IgD-negative memory B cell (primary cell): ENCODE measurements at regions not wholly inside any gene's neighbourhood (a gene's known extent, or its start where the extent isn't known, plus 50 kb on each side); places are given as distances from the start of the nearest gene placed in this dataset.

Source experiments
- H3K27ac Mint-ChIP-seq, 3 donors: one replicate each; pipeline ENCODE4 v1.8.0; 2020 to 2022; ENCODE audit warnings: mild to moderate bottlenecking in 3 of 3, mixed read lengths in 3 of 3, moderate library complexity in 1 of 3
- H3K27me3 Mint-ChIP-seq: one replicate; pipeline ENCODE4 v1.8.0; 2021; ENCODE audit warnings: mixed read lengths
- H3K36me3 Mint-ChIP-seq: one replicate; pipeline ENCODE4 v1.8.0; 2020; ENCODE audit warnings: mild to moderate bottlenecking, mixed read lengths
- H3K4me1 Mint-ChIP-seq, 3 donors: one replicate each; pipeline ENCODE4 v1.8.0; 2020 to 2022; ENCODE audit warnings: mixed read lengths in 3 of 3, mild to moderate bottlenecking in 1 of 3
- H3K4me3 Mint-ChIP-seq, 4 donors: one replicate each; pipeline ENCODE4 v1.8.0; 2020 to 2022; ENCODE audit warnings: mild to moderate bottlenecking in 4 of 4, mixed read lengths in 4 of 4, moderate library complexity in 3 of 4
- H3K9me3 Mint-ChIP-seq, 3 donors: one replicate each; pipeline ENCODE4 v1.8.0; 2020 to 2021; ENCODE audit warnings: mixed read lengths in 3 of 3, mild to moderate bottlenecking in 1 of 3

DNA sequence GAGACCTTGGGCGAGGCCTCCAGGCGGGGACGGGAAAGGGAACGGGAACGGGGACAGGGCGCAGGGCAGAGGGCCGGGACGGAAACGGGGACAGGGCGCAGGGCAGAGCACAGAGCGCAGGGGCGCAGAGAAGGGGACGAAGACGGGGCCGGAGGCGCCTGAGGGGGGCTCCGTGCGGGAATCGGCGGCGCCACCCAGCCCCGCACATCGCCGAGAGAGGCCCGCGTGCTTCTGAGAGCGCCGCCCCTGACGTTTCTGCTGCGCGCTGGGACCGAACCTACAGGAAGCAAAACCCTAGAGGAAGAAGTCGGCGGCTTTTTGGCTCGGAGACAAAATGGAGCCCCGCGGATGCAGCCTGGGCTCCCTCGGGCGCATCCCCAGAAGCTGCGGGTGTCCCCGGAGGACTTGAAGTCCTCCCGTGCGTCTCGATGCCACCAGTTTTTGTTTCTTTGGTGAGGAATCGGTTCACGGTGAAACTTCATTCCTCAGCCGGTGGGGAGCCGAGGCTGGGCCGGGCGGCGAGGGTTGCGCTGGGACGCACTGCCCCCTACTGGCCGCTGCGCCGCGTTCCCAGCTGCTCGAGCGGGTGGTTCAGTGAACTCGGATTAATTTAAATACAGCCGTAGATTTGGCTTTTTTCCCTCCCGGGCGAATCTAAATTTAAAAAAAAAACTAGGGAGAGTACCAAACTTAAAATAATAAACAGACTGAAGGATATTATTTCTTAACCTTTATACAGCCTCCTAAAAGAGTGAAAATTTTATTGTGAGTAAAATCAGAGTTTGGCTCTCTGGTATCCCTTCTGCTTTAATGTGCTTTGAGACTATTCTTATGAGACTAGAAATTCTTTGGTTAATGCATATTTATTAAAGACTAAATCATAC, 350.0 kb upstream of the ARGLU1 start:
- Mint-ChIP-seq H3K4me1 (peaks cover 13 to 20% (median 14%) of the 10 kb centered on the region in 3 donors), H3K27me3 (peaks cover 10% of the 10 kb centered on the region), H3K4me3 (peak overlapping the region; percentile 18 to 83 (median 78)), H3K36me3 (no peaks in the 10 kb centered on the region), H3K27ac (no peak overlapping the region), H3K9me3 (peaks cover 0 to 2% (median 0%) of the 10 kb centered on the region in 3 donors)

DNA sequence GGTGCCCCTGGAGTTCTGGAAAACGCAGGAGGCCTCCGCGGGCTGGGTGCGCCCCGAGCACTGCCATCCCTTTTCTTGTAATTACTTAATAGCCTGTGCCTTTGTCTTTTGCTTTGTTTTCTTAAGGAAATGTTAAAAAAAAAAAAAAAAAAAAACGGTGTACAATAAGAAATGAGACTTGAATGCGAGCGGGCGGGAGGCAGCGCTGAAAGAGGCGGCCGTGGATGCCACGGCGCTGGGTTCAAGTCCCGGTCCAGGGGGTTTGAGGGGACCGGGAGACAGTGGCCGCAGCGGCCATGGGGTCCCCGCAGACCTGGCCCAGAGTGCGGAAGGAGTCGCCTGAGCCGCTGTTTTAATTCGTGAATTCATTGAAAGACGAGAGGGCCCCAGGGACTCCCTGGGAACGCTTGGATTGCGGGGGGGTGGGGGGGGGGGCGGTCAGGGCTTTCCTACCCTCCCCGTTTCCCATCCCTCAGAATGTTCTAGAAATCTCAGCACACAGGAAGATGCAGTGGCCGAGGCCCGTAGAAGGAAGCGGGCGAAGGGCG, 349.2 kb upstream of the ARGLU1 start:
- peaks cover 8% of the 10 kb centered on the region for H3K27me3 Mint-ChIP-seq
- peaks cover 0 to 2% (median 0%) of the 10 kb centered on the region in 3 donors for H3K9me3 Mint-ChIP-seq
- H3K36me3 Mint-ChIP-seq: no peaks in the 10 kb centered on the region
- H3K4me1 Mint-ChIP-seq: peaks cover 13 to 20% (median 14%) of the 10 kb centered on the region in 3 donors
- no peak overlapping the region for H3K27ac Mint-ChIP-seq
- H3K4me3 Mint-ChIP-seq: peak overlapping the region in 3 of 4 donors; percentile 57 to 79 (median 77)

DNA sequence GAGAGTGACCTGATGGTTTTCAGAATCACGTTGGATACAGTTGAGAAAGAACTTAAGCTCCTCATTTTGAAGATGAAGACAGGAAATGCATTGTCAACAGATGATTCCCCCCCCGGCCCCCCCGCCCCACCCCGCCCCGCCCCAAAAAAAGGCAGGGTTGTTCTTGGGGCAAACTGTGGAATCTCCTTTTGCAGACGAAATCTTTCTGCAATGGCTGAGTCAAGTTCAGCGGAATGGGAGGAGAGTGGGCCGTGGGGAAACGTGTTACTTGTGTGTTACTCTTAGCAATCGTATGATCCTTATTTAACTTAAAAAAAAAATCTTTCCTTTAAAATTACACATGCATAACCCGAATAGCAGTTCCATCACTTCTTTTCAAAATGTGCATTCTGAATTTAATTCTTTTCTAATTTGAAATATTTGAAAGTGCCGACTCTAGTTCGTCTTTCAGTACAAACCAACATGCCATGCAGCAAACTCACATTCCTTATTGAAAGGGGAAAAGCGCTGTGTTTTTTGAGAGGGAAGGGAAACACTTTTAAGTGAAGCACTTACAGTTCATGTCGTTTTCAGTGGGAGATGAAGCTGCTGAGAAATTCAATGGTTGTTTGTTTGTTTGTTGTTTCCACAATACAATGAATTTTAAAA, 348.5 kb upstream of the ARGLU1 start:
- H3K27ac Mint-ChIP-seq: no peak overlapping the region
- no peak overlapping the region for H3K4me3 Mint-ChIP-seq
- peaks cover 7% of the 10 kb centered on the region for H3K27me3 Mint-ChIP-seq
- H3K36me3 Mint-ChIP-seq: no peaks in the 10 kb centered on the region
- H3K4me1 Mint-ChIP-seq: peaks cover 13 to 20% (median 14%) of the 10 kb centered on the region in 3 donors
- H3K9me3 Mint-ChIP-seq: peaks cover 0 to 3% (median 0%) of the 10 kb centered on the region in 3 donors

DNA sequence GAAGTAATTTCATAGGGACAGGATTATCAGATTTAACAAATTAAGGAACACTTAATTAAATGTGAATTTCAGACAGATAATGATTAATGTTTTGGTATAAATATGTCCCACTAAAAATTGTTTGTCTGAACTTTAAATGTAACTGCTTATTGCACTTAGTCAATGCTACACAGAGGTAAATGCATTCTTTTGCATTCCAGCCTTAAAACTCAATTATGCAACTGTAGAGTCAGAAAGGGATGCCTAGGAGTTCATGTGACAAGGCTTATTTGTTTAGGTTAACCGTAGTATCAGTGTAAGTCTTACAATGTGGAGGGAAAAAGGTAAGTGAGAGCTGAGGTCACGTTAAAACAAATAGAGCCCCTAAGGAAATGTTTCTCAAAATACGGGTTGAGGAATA, 347.2 kb upstream of the ARGLU1 start:
- Mint-ChIP-seq H3K4me3 (no peak overlapping the region), H3K36me3 (no peaks in the 10 kb centered on the region), H3K27me3 (peaks cover 7% of the 10 kb centered on the region), H3K4me1 (peaks cover 12 to 20% (median 13%) of the 10 kb centered on the region in 3 donors), H3K27ac (no peak overlapping the region), H3K9me3 (peaks cover 0 to 3% (median 0%) of the 10 kb centered on the region in 3 donors)

DNA sequence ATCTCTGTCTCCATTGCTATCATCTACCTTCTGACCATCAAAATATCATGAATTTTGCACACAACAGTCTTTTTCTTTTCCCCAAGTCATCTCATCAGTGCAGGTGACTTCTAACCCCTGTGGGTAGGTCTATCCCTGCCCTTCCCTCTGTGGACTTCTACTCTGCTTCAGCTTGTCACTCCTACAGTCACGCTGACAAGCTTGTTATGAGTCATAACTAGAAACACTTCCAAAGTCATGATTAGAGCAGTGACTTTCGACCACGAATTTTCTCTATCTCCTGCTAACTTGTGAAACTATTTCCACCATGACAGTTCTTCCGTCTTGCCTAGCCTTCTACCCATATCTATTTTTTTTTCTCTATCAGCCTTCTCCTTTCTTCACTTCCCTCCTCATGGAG, 343.7 kb upstream of the ARGLU1 start:
- Mint-ChIP-seq H3K36me3 (no peaks in the 10 kb centered on the region), H3K4me1 (peaks cover 0 to 6% (median 1%) of the 10 kb centered on the region in 3 donors), H3K4me3 (no peak overlapping the region), H3K27ac (no peak overlapping the region), H3K27me3 (no peaks in the 10 kb centered on the region), H3K9me3 (peaks cover 0 to 3% (median 0%) of the 10 kb centered on the region in 3 donors)

DNA sequence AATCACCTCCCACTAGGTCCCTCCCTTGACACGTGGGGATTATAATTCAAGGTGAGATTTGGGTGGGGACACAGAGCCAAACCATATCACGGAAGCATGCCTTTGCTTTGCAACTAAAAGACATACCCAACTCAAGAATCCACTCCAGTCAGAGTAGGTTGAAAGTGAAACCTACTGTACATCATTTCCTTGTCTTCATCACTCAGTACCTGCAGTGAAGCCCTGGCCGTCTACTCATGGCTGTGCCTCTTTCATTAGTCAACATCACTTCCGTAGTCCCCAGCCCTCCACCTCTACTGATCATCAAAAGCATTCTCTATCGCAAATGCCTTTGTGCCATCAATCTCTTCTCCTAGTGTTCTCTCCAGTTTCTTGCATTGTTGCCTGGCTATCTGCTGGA, 343.1 kb upstream of the ARGLU1 start:
- no peak overlapping the region for H3K27ac Mint-ChIP-seq
- peak overlapping the region in 1 of 4 donors; percentile 36 for H3K4me3 Mint-ChIP-seq
- H3K36me3 Mint-ChIP-seq: no peaks in the 10 kb centered on the region
- H3K9me3 Mint-ChIP-seq: peaks cover 0 to 3% (median 0%) of the 10 kb centered on the region in 3 donors
- no peaks in the 10 kb centered on the region for H3K27me3 Mint-ChIP-seq
- H3K4me1 Mint-ChIP-seq: peaks cover 0 to 6% (median 1%) of the 10 kb centered on the region in 3 donors

DNA sequence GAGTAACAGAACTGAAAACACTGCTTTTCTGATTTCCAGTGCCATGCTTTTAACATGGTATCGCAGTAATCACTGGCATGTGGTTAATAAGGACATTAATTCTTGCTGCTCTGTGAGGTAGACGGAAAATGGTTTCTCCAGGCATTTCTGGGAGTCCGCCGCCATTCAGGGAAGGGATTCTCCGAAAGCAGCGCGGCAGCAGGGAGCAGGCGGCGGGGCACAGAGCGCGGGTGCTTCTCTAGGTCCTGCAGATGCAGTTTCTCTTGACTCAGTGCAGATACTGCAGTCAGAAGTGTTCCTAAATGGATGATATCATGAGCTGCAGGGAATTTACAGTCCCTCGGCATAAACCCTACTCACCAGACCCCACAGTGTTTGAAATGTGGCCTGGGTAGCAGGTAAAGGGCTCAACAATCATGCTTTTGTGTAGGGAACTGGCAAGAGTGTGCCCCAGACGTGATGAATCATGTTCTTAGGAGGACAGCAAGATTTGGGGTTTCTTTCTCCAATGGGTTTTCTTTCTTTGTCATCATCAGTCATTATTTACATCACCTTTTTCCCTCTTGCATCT, 338.6 kb upstream of the ARGLU1 start:
- Mint-ChIP-seq H3K4me1 (no peaks in the 10 kb centered on the region), H3K27me3 (peaks cover 2% of the 10 kb centered on the region), H3K9me3 (peaks cover 0 to 2% (median under 1%) of the 10 kb centered on the region in 3 donors), H3K27ac (no peak overlapping the region), H3K36me3 (no peaks in the 10 kb centered on the region), H3K4me3 (no peak overlapping the region)

DNA sequence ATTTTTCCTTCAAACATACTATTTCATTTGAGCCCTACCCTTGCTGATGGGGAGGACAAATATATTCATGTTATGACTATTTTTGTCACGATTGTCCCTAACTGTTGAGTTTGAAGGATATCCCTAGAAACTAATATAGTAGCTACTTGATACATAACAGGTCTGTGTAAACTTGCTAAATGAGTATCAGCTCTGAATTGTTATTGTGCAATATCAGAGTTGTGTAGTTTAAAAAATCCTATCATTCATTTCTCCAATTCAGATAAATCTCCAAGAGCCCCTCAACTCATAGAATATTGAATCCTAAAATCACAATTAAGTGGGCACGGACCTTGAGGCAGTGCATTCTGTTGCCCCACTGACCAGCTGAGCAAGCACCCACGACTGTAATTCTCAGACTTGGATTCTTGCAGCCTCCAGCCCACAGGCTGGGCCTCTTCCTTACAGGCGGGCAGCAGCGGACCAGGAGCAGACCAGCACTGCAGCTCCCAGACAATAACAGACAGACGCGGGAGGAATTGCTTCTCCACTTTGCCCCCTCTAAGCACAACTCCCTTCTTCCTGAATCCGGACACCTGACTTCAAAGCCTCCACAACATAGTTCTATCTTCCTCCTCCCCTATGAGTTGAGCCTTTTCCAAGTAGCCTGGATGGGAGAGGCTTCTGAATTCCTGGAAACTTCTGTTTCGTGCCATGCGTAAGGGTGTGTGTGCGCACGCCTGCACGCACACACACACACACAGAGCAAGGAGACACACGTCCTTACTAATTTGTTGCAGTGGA, 337.6 kb upstream of the ARGLU1 start:
- Mint-ChIP-seq H3K27me3 (peaks cover 2% of the 10 kb centered on the region), H3K36me3 (no peaks in the 10 kb centered on the region), H3K27ac (no peak overlapping the region), H3K4me1 (no peaks in the 10 kb centered on the region), H3K9me3 (peaks cover 0 to 2% (median 0%) of the 10 kb centered on the region in 3 donors), H3K4me3 (no peak overlapping the region)

DNA sequence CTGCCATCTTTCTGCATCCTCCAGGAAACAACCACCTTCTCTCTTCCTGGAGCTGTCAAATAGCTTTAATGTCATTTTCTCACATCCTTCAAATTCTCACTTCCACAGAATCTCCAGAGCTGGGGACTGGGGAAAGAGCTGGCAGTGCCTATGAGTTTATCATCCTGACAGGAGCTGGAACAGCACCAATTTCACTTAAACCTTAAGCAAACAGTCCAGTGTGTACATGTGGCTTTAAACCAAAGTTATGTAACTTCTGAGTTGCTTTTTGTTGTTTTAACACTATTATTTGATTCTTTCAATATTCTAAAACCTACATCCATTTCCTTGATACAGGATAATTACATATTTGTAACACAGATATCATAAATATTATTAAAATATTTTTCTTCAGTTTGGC, 331.5 kb upstream of the ARGLU1 start:
- Mint-ChIP-seq H3K36me3 (no peaks in the 10 kb centered on the region), H3K4me3 (no peak overlapping the region), H3K9me3 (no peaks in the 10 kb centered on the region), H3K27ac (no peak overlapping the region), H3K27me3 (peaks cover 1% of the 10 kb centered on the region), H3K4me1 (no peaks in the 10 kb centered on the region)

DNA sequence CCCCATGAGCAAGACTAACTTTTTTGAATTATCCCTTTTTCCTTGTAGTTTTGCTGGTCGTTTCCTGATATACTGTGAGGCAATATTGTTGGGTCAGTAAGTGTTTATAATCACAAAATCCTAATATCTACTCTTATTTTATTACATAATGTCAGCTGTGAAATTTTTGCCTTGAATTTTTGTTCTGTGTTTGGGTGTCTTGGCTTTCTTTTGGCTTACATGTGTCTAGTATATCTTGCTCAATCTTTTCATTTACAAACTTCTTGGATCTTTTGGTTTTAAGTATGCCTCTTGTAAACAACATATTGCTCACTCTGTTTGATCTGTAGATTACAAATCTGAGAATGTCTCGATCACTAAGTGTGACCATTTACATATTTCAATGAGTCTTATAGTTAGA, 330.3 kb upstream of the ARGLU1 start:
- H3K27me3 Mint-ChIP-seq: peaks cover 1% of the 10 kb centered on the region
- H3K4me3 Mint-ChIP-seq: no peak overlapping the region
- H3K27ac Mint-ChIP-seq: no peak overlapping the region
- no peaks in the 10 kb centered on the region for H3K4me1 Mint-ChIP-seq
- no peaks in the 10 kb centered on the region for H3K9me3 Mint-ChIP-seq
- H3K36me3 Mint-ChIP-seq: no peaks in the 10 kb centered on the region

DNA sequence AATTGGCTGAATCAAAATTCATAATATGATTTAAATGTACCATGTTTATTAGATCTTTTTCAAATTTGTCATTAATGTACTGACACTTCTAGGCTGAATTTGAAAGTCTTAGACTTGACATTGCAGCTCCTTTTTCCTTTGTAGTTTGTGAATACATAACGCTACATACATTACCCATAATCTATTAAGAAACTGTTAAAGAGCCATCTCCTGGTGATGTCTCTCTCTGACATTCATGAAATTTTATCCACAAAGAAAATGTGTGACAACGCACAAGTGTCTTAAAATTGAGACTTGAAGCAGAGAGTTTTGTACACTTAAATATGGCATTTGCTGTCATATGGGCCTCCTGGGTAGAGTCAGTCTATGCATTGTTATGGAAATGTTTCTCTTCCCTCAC, 320.2 kb upstream of the ARGLU1 start:
- H3K27ac Mint-ChIP-seq: no peak overlapping the region
- no peaks in the 10 kb centered on the region for H3K4me1 Mint-ChIP-seq
- peaks cover 2% of the 10 kb centered on the region for H3K36me3 Mint-ChIP-seq
- H3K4me3 Mint-ChIP-seq: no peak overlapping the region
- no peaks in the 10 kb centered on the region for H3K9me3 Mint-ChIP-seq
- H3K27me3 Mint-ChIP-seq: no peaks in the 10 kb centered on the region

DNA sequence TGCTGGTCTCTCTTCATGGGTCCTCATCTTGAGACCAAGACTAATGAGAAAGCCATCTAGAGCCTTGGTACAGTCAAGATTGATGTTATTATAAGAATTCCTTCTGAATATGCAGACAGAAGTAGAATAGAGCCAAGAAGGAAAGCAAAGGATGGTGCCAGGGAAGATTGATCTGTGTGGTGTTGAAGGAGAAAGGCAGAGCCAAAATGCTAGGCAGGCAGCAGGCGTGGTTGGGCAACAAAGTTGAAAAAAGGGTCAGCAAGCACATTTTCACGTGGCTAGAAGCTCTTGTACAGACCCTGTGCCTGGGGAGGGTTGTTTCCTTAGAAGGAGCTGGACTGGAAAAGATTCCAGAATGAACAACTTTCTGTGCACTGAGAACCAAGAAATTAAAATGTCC, 319.7 kb upstream of the ARGLU1 start:
- no peak overlapping the region for H3K4me3 Mint-ChIP-seq
- no peaks in the 10 kb centered on the region for H3K27me3 Mint-ChIP-seq
- no peaks in the 10 kb centered on the region for H3K4me1 Mint-ChIP-seq
- peak overlapping the region in 1 of 3 donors; percentile 4 for H3K27ac Mint-ChIP-seq
- H3K9me3 Mint-ChIP-seq: no peaks in the 10 kb centered on the region
- H3K36me3 Mint-ChIP-seq: peaks cover 2% of the 10 kb centered on the region

DNA sequence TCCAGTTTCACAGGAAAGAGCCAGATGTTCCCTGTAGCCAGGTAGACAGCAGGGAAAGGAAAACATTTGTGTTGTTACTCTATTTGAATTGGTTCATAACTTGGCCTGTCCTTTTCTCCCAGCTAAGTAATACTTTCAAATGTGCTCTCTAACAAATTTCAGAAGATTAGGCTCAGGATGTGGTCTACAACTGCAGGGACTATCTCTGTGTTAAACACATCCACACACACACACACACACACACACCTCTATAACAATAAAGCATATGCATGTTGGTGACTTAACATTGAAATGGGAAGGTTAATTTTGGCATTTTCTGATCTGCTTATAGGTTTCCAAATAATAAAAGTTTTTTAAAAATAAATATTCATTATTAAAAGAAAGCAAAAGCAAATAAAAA, 316.0 kb upstream of the ARGLU1 start:
- Mint-ChIP-seq H3K27ac (no peak overlapping the region), H3K4me3 (no peak overlapping the region), H3K36me3 (peaks cover 2% of the 10 kb centered on the region), H3K27me3 (no peaks in the 10 kb centered on the region), H3K4me1 (no peaks in the 10 kb centered on the region), H3K9me3 (peaks cover 0 to 2% (median 0%) of the 10 kb centered on the region in 3 donors)

DNA sequence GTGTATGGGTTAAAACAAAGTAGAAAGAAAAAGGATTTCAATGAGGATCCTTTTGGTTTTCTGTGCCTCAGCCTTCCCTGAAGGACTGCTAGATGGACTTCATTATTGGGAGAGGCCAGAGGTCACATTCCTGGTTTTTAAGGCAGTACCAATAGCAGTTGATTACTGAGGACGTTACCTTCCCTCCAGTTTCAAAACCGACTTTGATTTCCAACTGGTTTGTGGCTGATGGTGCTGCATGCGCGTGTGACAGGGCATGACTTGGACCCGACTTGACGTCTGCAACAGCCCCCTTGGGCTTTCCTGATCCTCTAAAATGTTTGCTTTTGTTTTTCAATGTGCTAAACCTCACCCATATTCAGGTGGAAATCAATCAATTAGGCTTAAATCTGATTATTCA, 314.3 kb upstream of the ARGLU1 start:
- Mint-ChIP-seq H3K27ac (no peak overlapping the region), H3K36me3 (no peaks in the 10 kb centered on the region), H3K9me3 (peaks cover 0 to 7% (median 1%) of the 10 kb centered on the region in 3 donors), H3K27me3 (no peaks in the 10 kb centered on the region), H3K4me1 (no peaks in the 10 kb centered on the region), H3K4me3 (no peak overlapping the region)
